Endothelial cell of umbilical vein (primary cell): ENCODE measurements at regions not wholly inside any gene's neighbourhood (a gene's known extent, or its start where the extent isn't known, plus 50 kb on each side); places are given as distances from the start of the nearest gene placed in this dataset.

Experiments used
- BruUV-seq: library from RNA; stranded (reverse); fragments of 400-500 nt; replicated peaks from 2 replicates; lab custom pipeline; 2021; lab: Mats Ljungman, UMichigan
- CTCF ChIA-PET: fragments of 300-600, 350-600 bp; sonication (Branson Sonifier 250); formaldehyde crosslinking; loops from one replicate; lab custom pipeline; 2021; ENCODE audit warnings: antibody characterized with exemption, inconsistent platforms; lab: Charles Lee
- POLR2A ChIA-PET: fragments of 300-600, 350-600 bp; sonication (Branson Sonifier 250); formaldehyde crosslinking; loops from one replicate; lab custom pipeline; 2021; ENCODE audit warnings: antibody characterized with exemption, inconsistent platforms; lab: Charles Lee
- DNase-seq: peaks from one replicate; pipeline ENCODE4 v3.0.0-alpha.2; 2011; ENCODE audit warnings: low read depth, low spot score
- FAIRE-seq: peaks from 2 replicates; lab custom pipeline; 2011; peaks lifted over from hg19 to GRCh38; lab: Jason Lieb, UNC
- H2AFZ ChIP-seq: 2 replicates; pipeline ENCODE4 v1.6.0; 2012; ENCODE audit warnings: low read depth, low read length, control low read depth, inconsistent platforms
- H3K27ac ChIP-seq: 2 replicates; pipeline ENCODE4 v1.5.1; 2011; ENCODE audit warnings: low read depth, mild to moderate bottlenecking, control low read depth, low read length, moderate library complexity; ENCODE audit not compliant: insufficient read depth
- H3K27me3 ChIP-seq, 2 experiments: 2 replicates each; pipeline versions ENCODE4 v1.6.0 to v1.6.1; 2011; ENCODE audit warnings: low read length in 2 of 2, mixed read lengths in 1 of 2; ENCODE audit not compliant: control insufficient read depth in 2 of 2, insufficient read depth in 2 of 2
- H3K36me3 ChIP-seq, 2 experiments: 2 replicates in 1 of 2; 3 replicates in 1 of 2; pipeline ENCODE4 v1.5.1; 2011; ENCODE audit warnings: low read length in 2 of 2, mild to moderate bottlenecking in 1 of 2, moderate library complexity in 1 of 2; ENCODE audit not compliant: control insufficient read depth in 2 of 2, insufficient read depth in 2 of 2; ENCODE audit errors: extremely low read depth in 1 of 2
- H3K4me1 ChIP-seq: 3 replicates; pipeline ENCODE4 v1.5.1; 2011; ENCODE audit warnings: mild to moderate bottlenecking, low read length; ENCODE audit not compliant: control insufficient read depth, insufficient read depth; ENCODE audit errors: extremely low read depth
- H3K4me2 ChIP-seq: 2 replicates; pipeline ENCODE4 v1.6.1; 2011; ENCODE audit warnings: low read length, control low read depth, mixed read lengths; ENCODE audit not compliant: insufficient read depth
- H3K4me3 ChIP-seq, 3 experiments: fragments of 200-600 bp in 1 of 3; sonication (generic), shearing (Covaris generic) in 1 of 3; replicated peaks in 1 of 3; 2 replicates each; pipeline ENCODE4 v1.5.1; 2011 to 2016; ENCODE audit warnings: control low read depth in 3 of 3, low read length in 3 of 3, mild to moderate bottlenecking in 2 of 3, inconsistent platforms in 1 of 3, low read depth in 1 of 3, moderate library complexity in 1 of 3; ENCODE audit not compliant: insufficient read depth in 1 of 3
- H3K79me2 ChIP-seq: 2 replicates; pipeline ENCODE4 v1.6.0; 2012; ENCODE audit warnings: low read length, inconsistent platforms; ENCODE audit not compliant: control insufficient read depth, insufficient read depth
- H3K9ac ChIP-seq: replicated peaks from 2 replicates; pipeline ENCODE3; 2011; ENCODE audit warnings: low read length, control low read depth; ENCODE audit not compliant: insufficient read depth; ENCODE audit errors: extremely low read depth
- H3K9me1 ChIP-seq: replicated peaks from 3 replicates; pipeline ENCODE4 v1.6.0; 2011; ENCODE audit warnings: mild to moderate bottlenecking, low read length; ENCODE audit not compliant: control insufficient read depth, insufficient read depth; ENCODE audit errors: extremely low read depth
- H3K9me3 ChIP-seq: replicated peaks from 2 replicates; pipeline ENCODE4 v1.5.1; 2012; ENCODE audit warnings: low read length, inconsistent platforms; ENCODE audit not compliant: control insufficient read depth, insufficient read depth
- H4K20me1 ChIP-seq: replicated peaks from 2 replicates; pipeline ENCODE3; 2011; ENCODE audit warnings: mild to moderate bottlenecking, low read length; ENCODE audit not compliant: control insufficient read depth, insufficient read depth; ENCODE audit errors: extremely low read depth
- EZH2 ChIP-seq: IDR thresholded peaks from 2 replicates; pipeline ENCODE4 v1.6.1; 2012; ENCODE audit warnings: borderline replicate concordance, low read depth, mild to moderate bottlenecking, moderate library complexity, low read length, inconsistent platforms; ENCODE audit not compliant: severe bottlenecking
- FOS ChIP-seq: IDR thresholded peaks from 2 replicates; pipeline ENCODE4 v1.6.1; 2011; ENCODE audit warnings: mild to moderate bottlenecking, low read length, moderate library complexity, borderline replicate concordance; ENCODE audit not compliant: insufficient read depth
- GATA2 ChIP-seq: IDR thresholded peaks from 2 replicates; pipeline ENCODE4 v1.7.0; 2011; ENCODE audit warnings: low read depth, mild to moderate bottlenecking, moderate library complexity, mixed read lengths, low read length; ENCODE audit not compliant: insufficient read length, insufficient read depth
- JUN ChIP-seq: IDR thresholded peaks from 2 replicates; pipeline ENCODE4 v1.6.1; 2011; ENCODE audit warnings: borderline replicate concordance, low read depth; ENCODE audit not compliant: insufficient read length, insufficient read depth
- MYC ChIP-seq: IDR thresholded peaks from one replicate; pipeline ENCODE4 v1.6.1; 2011; ENCODE audit warnings: mild to moderate bottlenecking, low read depth, low read length
- POLR2A ChIP-seq: IDR thresholded peaks from 2 replicates; pipeline ENCODE4 v1.6.1; 2012; ENCODE audit warnings: low read depth, mild to moderate bottlenecking, control low read depth, low read length
- POLR2AphosphoS5 ChIP-seq: IDR thresholded peaks from 2 replicates; pipeline ENCODE4 v1.6.1; 2012; ENCODE audit warnings: low read depth, mild to moderate bottlenecking, control low read depth, low read length, moderate library complexity; ENCODE audit not compliant: insufficient read depth
- dilution Hi-C: fragments of 300-500 bp; cut with MboI; formaldehyde crosslinking; loops from one replicate; pipeline ENCODE4 v1.15.0; 2019; ENCODE audit warnings: low sequenced_read_pairs; ENCODE audit not compliant: extremely low pct_ligation_motif_present
- intact Hi-C: fragments of 100-400 bp; cut with micrococcal nuclease; formaldehyde crosslinking; loops from one replicate; pipeline ENCODE4 v1.10.0; 2022
- TF ChIP-seq, protein P1 (sequence below), 2 donors: IDR thresholded peaks; 1 replicate in 1 of 2; 2 replicates in 1 of 2; pipeline ENCODE4 v1.5.1; 2011; ENCODE audit warnings: low read length in 2 of 2, mild to moderate bottlenecking in 2 of 2, moderate library complexity in 2 of 2, control low read depth in 1 of 2, inconsistent platforms in 1 of 2, low read depth in 1 of 2; ENCODE audit not compliant: insufficient read depth in 1 of 2; ENCODE audit errors: extremely low read depth in 1 of 2
- TF ChIP-seq, protein P2 (sequence below): IDR thresholded peaks from 2 replicates; pipeline ENCODE4 v1.6.1; 2011; ENCODE audit not compliant: insufficient read depth, insufficient read length

DNA sequence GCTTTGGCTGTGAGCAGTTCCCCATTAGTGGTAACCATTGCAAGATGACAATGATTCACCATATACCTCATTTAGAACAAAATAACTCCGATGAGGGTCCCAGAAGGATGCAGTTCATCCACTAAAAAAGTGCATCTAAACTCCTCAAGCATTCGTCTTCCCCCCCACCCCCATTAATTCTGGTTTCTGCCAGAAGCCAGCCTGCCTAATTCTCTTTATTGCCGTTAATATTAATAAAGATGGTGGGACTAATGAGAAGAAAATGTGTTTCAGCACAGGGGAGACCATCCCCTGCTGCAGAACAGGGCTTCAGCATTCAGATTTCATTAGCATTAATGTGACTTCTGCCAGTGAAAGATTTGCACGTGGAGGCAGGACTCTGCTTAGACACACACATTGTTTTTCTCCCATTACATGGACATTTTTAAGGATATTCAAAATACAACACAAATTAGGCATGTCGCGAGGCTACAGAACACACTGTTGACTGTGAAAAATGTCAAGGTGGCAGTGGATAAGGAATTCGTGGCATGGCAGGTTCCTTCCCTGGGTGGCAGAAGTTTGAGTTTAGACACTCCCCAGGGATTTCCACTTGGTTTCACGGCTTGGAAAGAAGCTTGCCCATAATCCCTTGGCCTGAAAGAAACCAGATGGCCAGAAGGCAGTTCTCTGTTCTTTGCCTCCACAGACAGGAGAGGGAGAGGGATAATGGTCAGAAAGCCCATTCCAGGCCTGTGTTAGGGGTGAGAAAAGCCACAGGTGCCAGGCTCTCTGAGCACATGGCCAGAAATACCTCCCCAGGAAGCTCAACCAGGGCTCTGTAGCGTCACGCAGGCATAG lies 236.5 kb downstream of the FOXO1 start:
- POLR2A ChIA-PET = no interaction called here
- dilution Hi-C loops (no loop called here), intact Hi-C loops (no loop called here)
- FAIRE-seq (no peak), DNase-seq (no peak)
- TF ChIP-seq, protein P1, sequence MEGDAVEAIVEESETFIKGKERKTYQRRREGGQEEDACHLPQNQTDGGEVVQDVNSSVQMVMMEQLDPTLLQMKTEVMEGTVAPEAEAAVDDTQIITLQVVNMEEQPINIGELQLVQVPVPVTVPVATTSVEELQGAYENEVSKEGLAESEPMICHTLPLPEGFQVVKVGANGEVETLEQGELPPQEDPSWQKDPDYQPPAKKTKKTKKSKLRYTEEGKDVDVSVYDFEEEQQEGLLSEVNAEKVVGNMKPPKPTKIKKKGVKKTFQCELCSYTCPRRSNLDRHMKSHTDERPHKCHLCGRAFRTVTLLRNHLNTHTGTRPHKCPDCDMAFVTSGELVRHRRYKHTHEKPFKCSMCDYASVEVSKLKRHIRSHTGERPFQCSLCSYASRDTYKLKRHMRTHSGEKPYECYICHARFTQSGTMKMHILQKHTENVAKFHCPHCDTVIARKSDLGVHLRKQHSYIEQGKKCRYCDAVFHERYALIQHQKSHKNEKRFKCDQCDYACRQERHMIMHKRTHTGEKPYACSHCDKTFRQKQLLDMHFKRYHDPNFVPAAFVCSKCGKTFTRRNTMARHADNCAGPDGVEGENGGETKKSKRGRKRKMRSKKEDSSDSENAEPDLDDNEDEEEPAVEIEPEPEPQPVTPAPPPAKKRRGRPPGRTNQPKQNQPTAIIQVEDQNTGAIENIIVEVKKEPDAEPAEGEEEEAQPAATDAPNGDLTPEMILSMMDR (IDR thresholded peaks at IDR 0.05; ENCODE audit: extremely low read depth in 1 of 2, insufficient read depth in 1 of 2, low read depth in 1 of 2, low read length in 2 of 2) = no peak
- TF ChIP-seq POLR2AphosphoS5 (no peak), FOS (no peak), JUN (no peak), POLR2A (no peak), EZH2 (no peak), GATA2 (no peak), MYC (no peak)
- TF ChIP-seq, protein P2, sequence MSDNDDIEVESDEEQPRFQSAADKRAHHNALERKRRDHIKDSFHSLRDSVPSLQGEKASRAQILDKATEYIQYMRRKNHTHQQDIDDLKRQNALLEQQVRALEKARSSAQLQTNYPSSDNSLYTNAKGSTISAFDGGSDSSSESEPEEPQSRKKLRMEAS = no peak
- no TSS peak for BruUV-seq
- Histone ChIP-seq H3K27ac (no peak overlapping the region), H3K4me2 (no peak overlapping the region), H3K4me1 (no peaks in the 10 kb centered on the region), H3K79me2 (no peaks in the 10 kb centered on the region), H3K9me3 (no peaks in the 10 kb centered on the region), H2AFZ (no peak overlapping the region), H3K9me1 (no peaks in the 10 kb centered on the region), H3K36me3 (no peaks in the 10 kb centered on the region), H3K9ac (no peak overlapping the region), H3K27me3 (no peaks in the 10 kb centered on the region), H4K20me1 (no peaks in the 10 kb centered on the region), H3K4me3 (no peak overlapping the region)
- CTCF ChIA-PET = no interaction called here
